Sigmoid colon (tissue), 6 donors: ENCODE measurements at regions not wholly inside any gene's neighbourhood (a gene's known extent, or its start where the extent isn't known, plus 50 kb on each side); places are given as distances from the start of the nearest gene placed in this dataset.

Source experiments
- DNase-seq: peaks from one replicate; pipeline ENCODE4 v3.0.0-alpha.2; 2019
- H3K27ac ChIP-seq, 4 donors: fragments of 200-600 bp; sonication (generic); one replicate each; pipeline ENCODE4 v1.5.1; 2016 to 2019; ENCODE audit warnings: mild to moderate bottlenecking in 1 of 4
- H3K27me3 ChIP-seq, 3 donors: fragments of 200-600 bp; sonication (generic); one replicate each; pipeline ENCODE4 v1.5.1; 2019; ENCODE audit warnings: mild to moderate bottlenecking in 1 of 3
- H3K36me3 ChIP-seq, 4 donors: fragments of 200-600 bp; sonication (generic); one replicate each; pipeline ENCODE4 v1.5.1; 2016 to 2019
- H3K4me1 ChIP-seq, 4 donors: fragments of 200-600 bp; sonication (generic); one replicate each; pipeline ENCODE4 v1.5.1; 2017 to 2019
- H3K4me3 ChIP-seq, 4 donors: fragments of 200-600 bp; sonication (generic); one replicate each; pipeline ENCODE4 v1.5.1; 2017 to 2019; ENCODE audit warnings: mild to moderate bottlenecking in 2 of 4, moderate library complexity in 1 of 4
- H3K9me3 ChIP-seq, 4 donors: fragments of 200-600 bp in 3 of 4; sonication (generic) in 3 of 4; one replicate each; pipeline versions ENCODE4 v1.5.1 to v1.6.1; 2013 to 2019
- CTCF ChIP-seq, 4 experiments: fragments of 450-650 bp in 3 of 4; fragments of 200-600 bp in 1 of 4; IDR thresholded peaks; one replicate each; pipeline ENCODE4 v1.5.1; 2016 to 2019; ENCODE audit warnings: antibody characterized with exemption in 4 of 4, mild to moderate bottlenecking in 3 of 4, moderate library complexity in 2 of 4
- EP300 ChIP-seq, 4 donors: sonication (generic); formaldehyde crosslinking; IDR thresholded peaks; one replicate each; pipeline ENCODE4 v1.6.1; 2017; ENCODE audit warnings: antibody characterized with exemption in 4 of 4
- POLR2A ChIP-seq, 2 donors: fragments of 450-650 bp; IDR thresholded peaks; one replicate each; pipeline ENCODE4 v1.6.1; 2016; ENCODE audit warnings: antibody characterized with exemption in 2 of 2, mild to moderate bottlenecking in 2 of 2, moderate library complexity in 2 of 2
- POLR2AphosphoS5 ChIP-seq, 4 donors: sonication (generic); formaldehyde crosslinking; IDR thresholded peaks; one replicate each; pipeline ENCODE4 v1.6.1; 2017; ENCODE audit warnings: antibody characterized with exemption in 4 of 4
- WGBS, 2 donors: extraction: QIAGEN DNeasy Blood & Tissue Kit; methylation state at CpG; one replicate each; pipeline ENCODE4 v1.1.7; 2013; 5-methylcytosine and 5-hydroxymethylcytosine counted together
- intact Hi-C: fragments of 100-400 bp; cut with DNase I; formaldehyde crosslinking; loops from one replicate; pipeline ENCODE4 v1.15.1; 2023
- donor health status: healthy with polysubstance abuse.
- donor health status: healthy.

GRCh38 chr2:15006667-15007066, 374.1 kb downstream of the LRATD1 start:
- H3K9me3 ChIP-seq, result no peaks in the 10 kb centered on the region
- WGBS, 2 donors, result 52 to 76% methylated on average over 2 of the region's 2 CpGs
- no peaks in the 10 kb centered on the region for H3K4me1 ChIP-seq
- no peaks in the 10 kb centered on the region for H3K36me3 ChIP-seq
- H3K27me3 ChIP-seq, result no peaks in the 10 kb centered on the region
- no peak for TF ChIP-seq CTCF (IDR thresholded peaks at IDR 0.05)
- no peak for TF ChIP-seq POLR2AphosphoS5 (IDR thresholded peaks at IDR 0.05)
- TF ChIP-seq POLR2A (IDR thresholded peaks at IDR 0.05), result no peak
- no peak for TF ChIP-seq EP300 (IDR thresholded peaks at IDR 0.05)
- intact Hi-C loops, result no loop called here
- H3K4me3 ChIP-seq, result no peak overlapping the region
- no peak for DNase-seq
- no peak overlapping the region for H3K27ac ChIP-seq

GRCh38 chr2:15009681-15010080, 377.2 kb downstream of the LRATD1 start:
- H3K9me3 ChIP-seq, result peaks cover 0 to 4% (median 0%) of the 10 kb centered on the region in 4 donors
- no peaks in the 10 kb centered on the region for H3K4me1 ChIP-seq
- no peaks in the 10 kb centered on the region for H3K36me3 ChIP-seq
- whole genome bisulfite sequencing, 2 donors, result 88 to 90% methylated on average over 4 of the region's 4 CpGs
- H3K27ac ChIP-seq, result no peak overlapping the region
- no peaks in the 10 kb centered on the region for H3K27me3 ChIP-seq
- no peak for TF ChIP-seq CTCF (IDR thresholded peaks at IDR 0.05)
- TF ChIP-seq EP300 (IDR thresholded peaks at IDR 0.05), result no peak
- TF ChIP-seq POLR2A (IDR thresholded peaks at IDR 0.05), result no peak
- no peak for TF ChIP-seq POLR2AphosphoS5 (IDR thresholded peaks at IDR 0.05)
- DNase-seq, result no peak
- intact Hi-C loops, result no loop called here
- H3K4me3 ChIP-seq, result no peak overlapping the region

- H3K27ac ChIP-seq, result no peak overlapping the region
- H3K36me3 ChIP-seq, result no peaks in the 10 kb centered on the region
- no peak for TF ChIP-seq POLR2AphosphoS5 (IDR thresholded peaks at IDR 0.05)
- no peak for TF ChIP-seq CTCF (IDR thresholded peaks at IDR 0.05)
- TF ChIP-seq POLR2A (IDR thresholded peaks at IDR 0.05), result no peak
- no peak for TF ChIP-seq EP300 (IDR thresholded peaks at IDR 0.05)
- 85 to 90% methylated on average over 1 of the region's 1 CpG for WGBS, 2 donors
- H3K9me3 ChIP-seq, result peaks cover 0 to 4% (median 0%) of the 10 kb centered on the region in 4 donors
- H3K27me3 ChIP-seq, result no peaks in the 10 kb centered on the region
- intact Hi-C loops, result no loop called here
- no peak overlapping the region for H3K4me3 ChIP-seq
- H3K4me1 ChIP-seq, result no peaks in the 10 kb centered on the region
- no peak for DNase-seq
Observed at GRCh38 chr2:15010346-15010745, 377.8 kb downstream of the LRATD1 start.

GRCh38 chr2:15018814-15019213, 386.3 kb downstream of the LRATD1 start:
- Histone ChIP-seq H3K27ac (no peak overlapping the region), H3K4me3 (no peak overlapping the region), H3K9me3 (no peaks in the 10 kb centered on the region), H3K36me3 (no peaks in the 10 kb centered on the region), H3K27me3 (no peaks in the 10 kb centered on the region), H3K4me1 (no peaks in the 10 kb centered on the region)
- intact Hi-C loops, result no loop called here
- 76 to 85% methylated on average over 1 of the region's 1 CpG for WGBS, 2 donors
- TF ChIP-seq POLR2AphosphoS5 (IDR thresholded peaks at IDR 0.05), result no peak
- no peak for TF ChIP-seq CTCF (IDR thresholded peaks at IDR 0.05)
- TF ChIP-seq POLR2A (IDR thresholded peaks at IDR 0.05), result no peak
- no peak for TF ChIP-seq EP300 (IDR thresholded peaks at IDR 0.05)
- DNase-seq, result no peak

- H3K27me3 ChIP-seq, result no peaks in the 10 kb centered on the region
- no peak for DNase-seq
- no peaks in the 10 kb centered on the region for H3K36me3 ChIP-seq
- no peaks in the 10 kb centered on the region for H3K9me3 ChIP-seq
- intact Hi-C loops, result no loop called here
- H3K4me1 ChIP-seq, result no peaks in the 10 kb centered on the region
- no peak overlapping the region for H3K4me3 ChIP-seq
- TF ChIP-seq POLR2AphosphoS5 (IDR thresholded peaks at IDR 0.05) (no peak), CTCF (IDR thresholded peaks at IDR 0.05) (no peak), POLR2A (IDR thresholded peaks at IDR 0.05) (no peak), EP300 (IDR thresholded peaks at IDR 0.05) (no peak)
- H3K27ac ChIP-seq, result no peak overlapping the region
- 64 to 82% methylated on average over 1 of the region's 1 CpG for WGBS, 2 donors
Observed at GRCh38 chr2:15023221-15023620, 390.7 kb downstream of the LRATD1 start.
